Fibroblast of mammary gland (primary cell): ENCODE measurements at regions not wholly inside any gene's neighbourhood (a gene's known extent, or its start where the extent isn't known, plus 50 kb on each side); places are given as distances from the start of the nearest gene placed in this dataset.
A peak's percentile ranks its signal among the peaks of the same experiment; 100 is the strongest.

Experiments used
- DNase-seq: peaks from one replicate; pipeline ENCODE4 v3.0.0-alpha.2; 2010; ENCODE audit warnings: low read depth
- H3K4me3 ChIP-seq: 2 replicates; pipeline ENCODE4 v1.5.1; 2011; ENCODE audit warnings: low read depth, mild to moderate bottlenecking, low read length, moderate library complexity; ENCODE audit not compliant: control insufficient read depth
- TF ChIP-seq, protein P1 (sequence below): conservative IDR thresholded peaks from 2 replicates; pipeline ENCODE4 v1.5.1; 2011; ENCODE audit warnings: low read depth, low read length, inconsistent platforms; ENCODE audit not compliant: control insufficient read depth, insufficient read depth

DNA sequence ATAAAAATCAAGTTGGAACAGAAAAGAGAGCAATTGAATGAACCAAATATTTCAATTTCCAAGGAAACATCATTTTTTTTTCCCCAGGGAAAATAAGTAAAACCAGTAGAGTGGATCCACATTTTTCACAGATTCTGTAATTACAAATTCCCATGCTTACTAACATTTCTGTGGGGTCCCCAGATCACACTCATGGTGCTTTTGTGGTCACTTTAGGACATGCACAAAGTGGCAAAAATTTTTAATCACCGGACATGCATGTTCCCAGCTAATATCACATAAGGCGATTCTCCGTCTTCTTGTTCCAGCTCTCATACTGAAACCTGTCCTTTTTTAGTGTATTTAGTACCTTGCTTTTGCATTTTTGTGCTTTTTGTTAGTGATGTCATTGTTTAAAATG is 748.2 kb upstream of the SLITRK1 start:
- TF ChIP-seq, protein P1, sequence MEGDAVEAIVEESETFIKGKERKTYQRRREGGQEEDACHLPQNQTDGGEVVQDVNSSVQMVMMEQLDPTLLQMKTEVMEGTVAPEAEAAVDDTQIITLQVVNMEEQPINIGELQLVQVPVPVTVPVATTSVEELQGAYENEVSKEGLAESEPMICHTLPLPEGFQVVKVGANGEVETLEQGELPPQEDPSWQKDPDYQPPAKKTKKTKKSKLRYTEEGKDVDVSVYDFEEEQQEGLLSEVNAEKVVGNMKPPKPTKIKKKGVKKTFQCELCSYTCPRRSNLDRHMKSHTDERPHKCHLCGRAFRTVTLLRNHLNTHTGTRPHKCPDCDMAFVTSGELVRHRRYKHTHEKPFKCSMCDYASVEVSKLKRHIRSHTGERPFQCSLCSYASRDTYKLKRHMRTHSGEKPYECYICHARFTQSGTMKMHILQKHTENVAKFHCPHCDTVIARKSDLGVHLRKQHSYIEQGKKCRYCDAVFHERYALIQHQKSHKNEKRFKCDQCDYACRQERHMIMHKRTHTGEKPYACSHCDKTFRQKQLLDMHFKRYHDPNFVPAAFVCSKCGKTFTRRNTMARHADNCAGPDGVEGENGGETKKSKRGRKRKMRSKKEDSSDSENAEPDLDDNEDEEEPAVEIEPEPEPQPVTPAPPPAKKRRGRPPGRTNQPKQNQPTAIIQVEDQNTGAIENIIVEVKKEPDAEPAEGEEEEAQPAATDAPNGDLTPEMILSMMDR: no peak
- DNase-seq: no peak
- H3K4me3 ChIP-seq: no peak overlapping the region

DNA sequence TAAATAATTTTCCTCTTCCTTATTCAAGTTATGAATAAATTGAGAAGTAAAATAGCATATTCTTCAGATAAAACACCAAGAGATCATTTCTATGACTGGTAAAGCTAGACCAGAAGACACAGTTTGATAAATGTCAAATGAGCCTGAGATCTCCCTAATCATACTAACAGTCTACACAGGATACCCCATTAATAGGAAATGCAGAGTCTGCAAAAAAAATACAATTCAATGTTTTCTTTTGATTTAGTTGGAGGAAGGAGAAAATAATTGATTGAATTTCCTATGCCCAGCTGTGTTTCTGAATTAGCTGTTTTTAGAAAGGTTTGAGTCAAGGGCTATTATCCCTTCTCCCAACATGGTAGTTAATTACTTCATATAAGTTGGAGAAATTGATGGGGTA is 734.6 kb upstream of the SLITRK1 start:
- DNase-seq: no peak
- TF ChIP-seq, protein P1: no peak
- no peak overlapping the region for H3K4me3 ChIP-seq

DNA sequence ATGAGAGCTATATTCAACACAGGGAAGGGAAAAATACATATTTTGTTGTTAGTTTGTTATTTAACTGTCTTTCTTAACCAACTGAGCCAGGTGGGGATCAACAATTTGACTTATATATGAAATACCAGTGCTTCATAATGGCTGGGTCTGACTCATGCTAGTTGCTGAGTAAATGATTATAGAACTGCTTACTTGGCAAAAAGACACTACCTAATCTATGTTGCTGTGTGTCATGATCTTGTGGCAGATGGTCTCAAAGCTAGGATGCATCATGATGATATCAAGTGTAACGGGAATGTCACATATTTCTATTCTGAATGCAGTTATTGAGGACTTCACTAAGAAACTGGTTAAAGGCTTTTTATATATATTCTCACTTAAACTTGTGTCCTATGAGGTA is 727.4 kb upstream of the SLITRK1 start:
- DNase-seq: peak; percentile 76
- no peak overlapping the region for H3K4me3 ChIP-seq
- TF ChIP-seq, protein P1: no peak

DNA sequence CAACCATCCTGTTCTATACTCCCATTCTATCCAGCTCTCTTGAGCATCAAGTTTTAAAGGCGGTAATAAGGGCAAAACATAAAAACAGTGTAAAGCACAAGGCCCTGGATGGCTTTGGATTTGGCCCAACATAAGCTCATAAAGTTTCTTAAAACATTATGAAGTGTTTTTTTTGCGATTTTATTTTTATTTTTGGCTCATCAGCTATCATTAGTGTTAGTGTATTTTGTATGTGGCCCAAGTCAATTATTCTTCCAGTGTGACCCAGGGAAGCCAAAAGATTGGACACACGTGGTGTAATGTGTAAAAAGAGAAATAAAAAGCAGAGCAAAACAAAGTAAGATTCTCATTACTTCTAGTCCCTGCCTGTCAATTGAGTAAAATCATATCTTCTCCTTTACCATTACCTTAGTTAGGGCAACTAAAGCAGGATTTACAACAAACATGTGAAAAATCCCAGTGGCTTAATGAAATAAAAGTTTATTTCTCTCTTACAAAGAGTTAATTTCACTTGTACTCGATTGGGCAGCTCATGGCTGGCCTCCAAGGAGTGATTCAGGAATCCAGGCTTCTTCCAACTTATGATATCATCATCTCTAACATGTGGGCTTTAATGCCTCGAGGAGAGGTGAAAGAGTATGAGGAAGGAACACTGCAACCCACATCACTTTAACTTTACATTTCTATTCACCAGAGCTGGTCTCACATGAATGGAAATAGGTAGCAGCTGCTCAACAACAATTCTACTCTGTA is 725.2 kb upstream of the SLITRK1 start:
- H3K4me3 ChIP-seq: no peak overlapping the region
- TF ChIP-seq, protein P1: no peak
- peak; percentile 84 for DNase-seq

DNA sequence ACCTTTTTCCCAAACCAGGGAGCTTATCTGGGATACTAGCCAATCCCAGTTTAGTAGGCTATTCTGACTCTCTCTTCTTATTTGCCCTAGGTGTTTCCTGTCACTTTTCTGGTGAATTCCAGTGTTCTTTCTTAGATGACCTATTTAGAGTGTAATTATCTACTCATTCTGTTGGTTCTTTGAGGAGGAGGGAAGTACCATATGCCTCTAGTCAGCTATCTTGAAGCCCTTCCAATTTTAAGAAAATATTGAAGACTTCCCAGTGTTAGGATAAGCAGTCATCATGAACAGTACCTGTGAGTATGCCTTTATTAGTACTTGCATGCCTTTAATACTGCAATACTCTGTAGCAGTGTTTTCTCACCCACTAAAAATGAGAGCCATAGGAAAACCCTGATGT is 724.3 kb upstream of the SLITRK1 start:
- no peak for DNase-seq
- TF ChIP-seq, protein P1: no peak
- no peak overlapping the region for H3K4me3 ChIP-seq

DNA sequence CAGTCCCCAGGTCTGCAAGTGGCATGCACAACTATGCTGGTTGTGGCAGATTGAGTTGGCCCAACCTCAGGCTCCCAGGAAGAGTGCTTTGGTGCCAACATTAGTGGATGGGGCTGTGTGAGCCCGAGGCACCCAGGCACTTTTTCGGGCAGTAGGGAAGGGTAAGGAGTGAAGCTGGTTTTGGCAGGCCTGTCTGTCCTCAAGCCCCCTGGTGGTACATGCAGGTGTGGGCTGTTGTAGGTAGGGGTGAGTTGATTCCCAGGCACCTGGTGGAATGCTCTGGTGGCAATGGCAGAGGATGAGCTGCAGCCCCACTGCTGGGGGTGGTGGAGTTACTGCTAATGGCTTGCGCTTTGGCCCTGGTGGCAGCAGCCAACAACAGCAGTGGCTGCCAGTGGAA is 723.7 kb upstream of the SLITRK1 start:
- no peak overlapping the region for H3K4me3 ChIP-seq
- no peak for DNase-seq
- TF ChIP-seq, protein P1: no peak
